IPS-18c (cell line): ENCODE measurements at regions not wholly inside any gene's neighbourhood (a gene's known extent, or its start where the extent isn't known, plus 50 kb on each side); places are given as distances from the start of the nearest gene placed in this dataset.

Source experiments
- H3K4me3 ChIP-seq: 2 replicates; pipeline ENCODE4 v1.7.0; 2013; ENCODE audit warnings: low read depth, mild to moderate bottlenecking, low read length, moderate library complexity; ENCODE audit not compliant: insufficient read depth
- H3K9me3 ChIP-seq: one replicate; pipeline ENCODE4 v1.6.1; 2013; ENCODE audit warnings: mild to moderate bottlenecking, low read length, moderate library complexity; ENCODE audit not compliant: control insufficient read depth, insufficient read depth

- no peaks in the 10 kb centered on the region for H3K9me3 ChIP-seq
Observed at GRCh38 chr1:30515755-30516484, 207.5 kb downstream of the MATN1 start.

GRCh38 chr1:30514945-30515344, 208.4 kb downstream of the MATN1 start:
- no peak overlapping the region for H3K4me3 ChIP-seq
- H3K9me3 ChIP-seq = no peaks in the 10 kb centered on the region

More at GRCh38 chr1:30515755-30516484, 207.5 kb downstream of the MATN1 start:
- H3K4me3 ChIP-seq = no peak overlapping the region

- Histone ChIP-seq H3K4me3 (no peak overlapping the region), H3K9me3 (no peaks in the 10 kb centered on the region)
Observed at GRCh38 chr1:30514137-30514654, 209.2 kb downstream of the MATN1 start.

- Histone ChIP-seq H3K9me3 (no peaks in the 10 kb centered on the region), H3K4me3 (no peak overlapping the region)
Observed at GRCh38 chr1:30513396-30514136, 209.8 kb downstream of the MATN1 start.

- no peaks in the 10 kb centered on the region for H3K9me3 ChIP-seq
- no peak overlapping the region for H3K4me3 ChIP-seq
Observed at GRCh38 chr1:30512914-30513265, 210.5 kb downstream of the MATN1 start.

GRCh38 chr1:30511991-30512913, 211.1 kb downstream of the MATN1 start:
- Histone ChIP-seq H3K9me3 (no peaks in the 10 kb centered on the region), H3K4me3 (no peak overlapping the region)

GRCh38 chr1:30511563-30511962, 211.8 kb downstream of the MATN1 start:
- Histone ChIP-seq H3K4me3 (no peak overlapping the region; the same call in 1 of the 2 replicates), H3K9me3 (no peaks in the 10 kb centered on the region)

- H3K9me3 ChIP-seq = no peaks in the 10 kb centered on the region
Observed at GRCh38 chr1:30511106-30511505, 212.3 kb downstream of the MATN1 start.

GRCh38 chr1:30509670-30510069, 213.7 kb downstream of the MATN1 start:
- Histone ChIP-seq H3K9me3 (no peaks in the 10 kb centered on the region), H3K4me3 (no peak overlapping the region)

More at GRCh38 chr1:30511106-30511505, 212.3 kb downstream of the MATN1 start:
- no peak overlapping the region; the same call in 1 of the 2 replicates for H3K4me3 ChIP-seq

GRCh38 chr1:30508611-30509010, 214.8 kb downstream of the MATN1 start:
- no peaks in the 10 kb centered on the region for H3K9me3 ChIP-seq
- H3K4me3 ChIP-seq = no peak overlapping the region

- no peak overlapping the region for H3K4me3 ChIP-seq
- H3K9me3 ChIP-seq = no peaks in the 10 kb centered on the region
Observed at GRCh38 chr1:30508175-30508448, 215.3 kb downstream of the MATN1 start.

GRCh38 chr1:30507401-30508174, 215.8 kb downstream of the MATN1 start:
- no peaks in the 10 kb centered on the region for H3K9me3 ChIP-seq
- H3K4me3 ChIP-seq = no peak overlapping the region

GRCh38 chr1:30507016-30507312, 216.4 kb downstream of the MATN1 start:
- Histone ChIP-seq H3K4me3 (no peak overlapping the region), H3K9me3 (no peaks in the 10 kb centered on the region)

GRCh38 chr1:30506291-30507015, 216.9 kb downstream of the MATN1 start:
- Histone ChIP-seq H3K9me3 (no peaks in the 10 kb centered on the region), H3K4me3 (no peak overlapping the region)

- H3K4me3 ChIP-seq = no peak overlapping the region
- H3K9me3 ChIP-seq = no peaks in the 10 kb centered on the region
Observed at GRCh38 chr1:30505853-30506252, 217.5 kb downstream of the MATN1 start.

GRCh38 chr1:30492451-30492850, 230.9 kb downstream of the MATN1 start:
- no peak overlapping the region for H3K4me3 ChIP-seq
- peaks cover 2% of the 10 kb centered on the region for H3K9me3 ChIP-seq
